GM12878 (cell line): ENCODE measurements at regions not wholly inside any gene's neighbourhood (a gene's known extent, or its start where the extent isn't known, plus 50 kb on each side); places are given as distances from the start of the nearest gene placed in this dataset.

Source experiments
- ATAC-seq: fragments of 200-7000 bp; cut with Tn5 transposase; 3 replicates; pipeline ENCODE4 v1.9.1; 2020; ENCODE audit warnings: mild to moderate bottlenecking, moderate library complexity
- BruUV-seq: library from RNA; stranded (reverse); fragments of 400-500 nt; replicated peaks from 2 replicates; lab custom pipeline; 2021; lab: Mats Ljungman, UMichigan
- CTCF ChIA-PET: fragments of 300-600 bp; sonication (Branson Sonifier 250); formaldehyde crosslinking; extraction: SDS; loops from one replicate; lab custom pipeline; 2021; ENCODE audit warnings: inconsistent platforms; lab: Yijun Ruan, JAX
- POLR2A ChIA-PET: fragments of 350-600 bp; formaldehyde crosslinking; extraction: SDS; loops from one replicate; lab custom pipeline; 2021; ENCODE audit warnings: inconsistent platforms; lab: Charles Lee
- RAD21 ChIA-PET: fragments of 300-600 bp; sonication (Branson Sonifier 250); formaldehyde crosslinking; loops from one replicate; lab custom pipeline; 2023; ENCODE audit warnings: antibody characterized with exemption; ENCODE audit not compliant: unreplicated experiment; lab: Charles Lee
- SMC1A ChIA-PET: fragments of 300-600 bp; sonication (Branson Sonifier 250); formaldehyde crosslinking; loops from one replicate; lab custom pipeline; 2023; ENCODE audit not compliant: unreplicated experiment, uncharacterized antibody; lab: Charles Lee
- DNase-seq: peaks from one replicate; pipeline ENCODE4 v3.0.0-alpha.2; 2011; ENCODE audit warnings: low read depth, low spot score
- FAIRE-seq: peaks from 3 replicates; lab custom pipeline; 2011; peaks lifted over from hg19 to GRCh38; lab: Jason Lieb, UNC
- H2AFZ ChIP-seq: 2 replicates; pipeline ENCODE4 v1.6.0; 2011; ENCODE audit warnings: low read depth, low read length, control low read depth; ENCODE audit not compliant: control insufficient read depth
- H3K27ac ChIP-seq: 2 replicates; pipeline ENCODE4 v1.5.1; 2011; ENCODE audit warnings: control low read depth; ENCODE audit not compliant: control insufficient read depth, insufficient read depth
- H3K27me3 ChIP-seq, 2 experiments: replicated peaks in 1 of 2; 2 replicates each; pipeline versions ENCODE4 v1.6.0 to v1.6.1; 2011; ENCODE audit warnings: low read length in 1 of 2; ENCODE audit not compliant: control insufficient read depth in 2 of 2, insufficient read depth in 2 of 2
- H3K36me3 ChIP-seq, 2 experiments: 2 replicates each; pipeline ENCODE4 v1.5.1; 2011; ENCODE audit warnings: low read length in 1 of 2; ENCODE audit not compliant: control insufficient read depth in 2 of 2, insufficient read depth in 2 of 2
- H3K4me1 ChIP-seq: 2 replicates; pipeline ENCODE4 v1.6.1; 2011; ENCODE audit warnings: mild to moderate bottlenecking, low read length, moderate library complexity, mixed read lengths; ENCODE audit not compliant: control insufficient read depth, insufficient read depth
- H3K4me2 ChIP-seq: 2 replicates; pipeline ENCODE4 v1.6.0; 2011; ENCODE audit warnings: control low read depth; ENCODE audit not compliant: control insufficient read depth, insufficient read depth
- H3K4me3 ChIP-seq: fragments of 200-600 bp; sonication (generic); 2 replicates; pipeline ENCODE4 v1.5.1; 2016
- H3K79me2 ChIP-seq: 2 replicates; pipeline ENCODE4 v1.6.0; 2011; ENCODE audit warnings: low read length; ENCODE audit not compliant: control insufficient read depth, insufficient read depth
- H3K9ac ChIP-seq: 2 replicates; pipeline ENCODE4 v1.8.0; 2011; ENCODE audit warnings: low read length, control low read depth, mixed read lengths; ENCODE audit not compliant: control insufficient read depth, insufficient read depth
- H3K9me3 ChIP-seq: replicated peaks from 3 replicates; pipeline ENCODE4 v1.5.1; 2011; ENCODE audit warnings: mild to moderate bottlenecking, low read length; ENCODE audit not compliant: control insufficient read depth, insufficient read depth
- H4K20me1 ChIP-seq: 2 replicates; pipeline ENCODE4 v1.6.0; 2011; ENCODE audit not compliant: control insufficient read depth, insufficient read depth
- CHD4 ChIP-seq: fragments of 200-600 bp; sonication (generic); IDR thresholded peaks from 2 replicates; pipeline ENCODE4 v1.6.1; 2016; ENCODE audit warnings: mild to moderate bottlenecking
- MTA2 ChIP-seq: fragments of 450-650 bp; IDR thresholded peaks from 2 replicates; pipeline ENCODE4 v1.6.1; 2016; ENCODE audit warnings: low read depth, mild to moderate bottlenecking, moderate library complexity
- NR2C2 ChIP-seq: IDR thresholded peaks from 2 replicates; pipeline ENCODE4 v1.6.1; 2011; ENCODE audit warnings: borderline replicate concordance, low read depth; ENCODE audit not compliant: control insufficient read depth, insufficient read length
- SIN3A ChIP-seq: IDR thresholded peaks from 2 replicates; pipeline ENCODE4 v1.6.1; 2012; ENCODE audit warnings: low read depth, low read length, improper control_type of control experiment
- SMC3 ChIP-seq: IDR thresholded peaks from 2 replicates; pipeline ENCODE4 v1.6.1; 2011; ENCODE audit warnings: low read length, improper control_type of control experiment, borderline replicate concordance
- ZNF384 ChIP-seq: IDR thresholded peaks from 2 replicates; pipeline ENCODE4 v1.6.1; 2012; ENCODE audit warnings: low read depth, mild to moderate bottlenecking, low read length, improper control_type of control experiment, borderline replicate concordance
- WGBS: methylation state at CpG from one replicate; pipeline ENCODE4 v1.1.6; 2016; ENCODE audit warnings: low lambda C conversion rate; ENCODE audit not compliant: insufficient replicate concordance, insufficient coverage; ENCODE audit errors: missing lambda C conversion rate; 5-methylcytosine and 5-hydroxymethylcytosine counted together
- in situ Hi-C: fragments of 300-500 bp; cut with MboI; formaldehyde crosslinking; loops from 9 replicates; pipeline ENCODE4 v1.14.3; 2018; ENCODE audit warnings: mixed read lengths
- intact Hi-C: fragments of 100-400 bp; cut with micrococcal nuclease; formaldehyde crosslinking; loops from one replicate; pipeline ENCODE4 v1.14.2; 2022; ENCODE audit not compliant: unreplicated experiment
- TF ChIP-seq, protein P1 (sequence below): fragments of 450-650 bp; IDR thresholded peaks from 2 replicates; pipeline ENCODE4 v1.6.1; 2016; ENCODE audit warnings: mild to moderate bottlenecking
- TF ChIP-seq, protein P2 (sequence below): fragments of 450-650 bp; IDR thresholded peaks from 2 replicates; pipeline ENCODE4 v1.6.1; 2014; ENCODE audit warnings: mild to moderate bottlenecking
- TF ChIP-seq, protein P3 (sequence below): IDR thresholded peaks from 2 replicates; pipeline ENCODE4 v1.6.1; 2011; ENCODE audit warnings: low read depth, low read length, improper control_type of control experiment, borderline replicate concordance
- TF ChIP-seq, protein P4 (sequence below): fragments of 450-650 bp; IDR thresholded peaks from 2 replicates; pipeline ENCODE4 v1.6.1; 2017; ENCODE audit warnings: antibody characterized with exemption, mild to moderate bottlenecking, moderate library complexity

DNA sequence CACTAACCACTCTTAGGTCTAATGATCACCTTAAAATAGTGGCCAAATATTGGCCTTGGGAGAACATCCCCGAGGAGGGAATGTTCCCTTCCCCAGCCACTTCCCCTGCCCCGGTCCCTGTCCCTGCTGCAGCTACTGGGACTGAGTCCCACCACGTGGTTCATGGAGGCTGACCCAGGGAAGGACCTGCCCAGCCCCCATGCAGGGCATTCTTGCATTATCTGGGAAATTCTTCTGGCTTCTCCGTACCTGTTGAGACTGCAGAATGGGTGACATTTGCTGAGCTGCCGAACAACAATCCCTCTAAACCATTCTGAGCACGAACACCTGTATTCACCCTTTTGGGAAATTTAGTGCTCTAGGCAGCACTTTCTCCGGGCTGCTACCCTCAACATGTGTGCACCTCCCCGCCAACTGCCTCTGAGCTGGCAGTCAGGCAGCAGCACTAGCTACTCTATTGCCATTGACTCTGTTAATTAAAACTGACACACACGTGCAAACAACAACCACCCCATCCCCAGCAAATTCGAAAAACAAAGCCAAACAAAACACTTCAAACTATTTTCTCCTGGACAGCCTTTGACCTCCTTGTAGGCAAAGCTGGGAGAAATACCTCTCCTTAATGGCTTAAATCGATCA lies 567.4 kb upstream of the MKI67 start:
- no peak overlapping the region for H3K4me3 ChIP-seq
- 20% methylated on average over 11 of the region's 11 CpGs for WGBS
- H3K4me1 ChIP-seq: no peaks in the 10 kb centered on the region
- H4K20me1 ChIP-seq: no peaks in the 10 kb centered on the region
- DNase-seq: no peak
- TF ChIP-seq MTA2: no peak
- TF ChIP-seq, protein P1, sequence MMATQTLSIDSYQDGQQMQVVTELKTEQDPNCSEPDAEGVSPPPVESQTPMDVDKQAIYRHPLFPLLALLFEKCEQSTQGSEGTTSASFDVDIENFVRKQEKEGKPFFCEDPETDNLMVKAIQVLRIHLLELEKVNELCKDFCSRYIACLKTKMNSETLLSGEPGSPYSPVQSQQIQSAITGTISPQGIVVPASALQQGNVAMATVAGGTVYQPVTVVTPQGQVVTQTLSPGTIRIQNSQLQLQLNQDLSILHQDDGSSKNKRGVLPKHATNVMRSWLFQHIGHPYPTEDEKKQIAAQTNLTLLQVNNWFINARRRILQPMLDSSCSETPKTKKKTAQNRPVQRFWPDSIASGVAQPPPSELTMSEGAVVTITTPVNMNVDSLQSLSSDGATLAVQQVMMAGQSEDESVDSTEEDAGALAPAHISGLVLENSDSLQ: no peak
- TF ChIP-seq SIN3A: no peak
- TF ChIP-seq, protein P2, sequence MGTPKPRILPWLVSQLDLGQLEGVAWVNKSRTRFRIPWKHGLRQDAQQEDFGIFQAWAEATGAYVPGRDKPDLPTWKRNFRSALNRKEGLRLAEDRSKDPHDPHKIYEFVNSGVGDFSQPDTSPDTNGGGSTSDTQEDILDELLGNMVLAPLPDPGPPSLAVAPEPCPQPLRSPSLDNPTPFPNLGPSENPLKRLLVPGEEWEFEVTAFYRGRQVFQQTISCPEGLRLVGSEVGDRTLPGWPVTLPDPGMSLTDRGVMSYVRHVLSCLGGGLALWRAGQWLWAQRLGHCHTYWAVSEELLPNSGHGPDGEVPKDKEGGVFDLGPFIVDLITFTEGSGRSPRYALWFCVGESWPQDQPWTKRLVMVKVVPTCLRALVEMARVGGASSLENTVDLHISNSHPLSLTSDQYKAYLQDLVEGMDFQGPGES: no peak
- no peak for TF ChIP-seq NR2C2
- no peak for TF ChIP-seq SMC3
- TF ChIP-seq, protein P3, sequence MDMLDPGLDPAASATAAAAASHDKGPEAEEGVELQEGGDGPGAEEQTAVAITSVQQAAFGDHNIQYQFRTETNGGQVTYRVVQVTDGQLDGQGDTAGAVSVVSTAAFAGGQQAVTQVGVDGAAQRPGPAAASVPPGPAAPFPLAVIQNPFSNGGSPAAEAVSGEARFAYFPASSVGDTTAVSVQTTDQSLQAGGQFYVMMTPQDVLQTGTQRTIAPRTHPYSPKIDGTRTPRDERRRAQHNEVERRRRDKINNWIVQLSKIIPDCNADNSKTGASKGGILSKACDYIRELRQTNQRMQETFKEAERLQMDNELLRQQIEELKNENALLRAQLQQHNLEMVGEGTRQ: no peak
- no peak for TF ChIP-seq ZNF384
- TF ChIP-seq CHD4: no peak
- TF ChIP-seq, protein P4, sequence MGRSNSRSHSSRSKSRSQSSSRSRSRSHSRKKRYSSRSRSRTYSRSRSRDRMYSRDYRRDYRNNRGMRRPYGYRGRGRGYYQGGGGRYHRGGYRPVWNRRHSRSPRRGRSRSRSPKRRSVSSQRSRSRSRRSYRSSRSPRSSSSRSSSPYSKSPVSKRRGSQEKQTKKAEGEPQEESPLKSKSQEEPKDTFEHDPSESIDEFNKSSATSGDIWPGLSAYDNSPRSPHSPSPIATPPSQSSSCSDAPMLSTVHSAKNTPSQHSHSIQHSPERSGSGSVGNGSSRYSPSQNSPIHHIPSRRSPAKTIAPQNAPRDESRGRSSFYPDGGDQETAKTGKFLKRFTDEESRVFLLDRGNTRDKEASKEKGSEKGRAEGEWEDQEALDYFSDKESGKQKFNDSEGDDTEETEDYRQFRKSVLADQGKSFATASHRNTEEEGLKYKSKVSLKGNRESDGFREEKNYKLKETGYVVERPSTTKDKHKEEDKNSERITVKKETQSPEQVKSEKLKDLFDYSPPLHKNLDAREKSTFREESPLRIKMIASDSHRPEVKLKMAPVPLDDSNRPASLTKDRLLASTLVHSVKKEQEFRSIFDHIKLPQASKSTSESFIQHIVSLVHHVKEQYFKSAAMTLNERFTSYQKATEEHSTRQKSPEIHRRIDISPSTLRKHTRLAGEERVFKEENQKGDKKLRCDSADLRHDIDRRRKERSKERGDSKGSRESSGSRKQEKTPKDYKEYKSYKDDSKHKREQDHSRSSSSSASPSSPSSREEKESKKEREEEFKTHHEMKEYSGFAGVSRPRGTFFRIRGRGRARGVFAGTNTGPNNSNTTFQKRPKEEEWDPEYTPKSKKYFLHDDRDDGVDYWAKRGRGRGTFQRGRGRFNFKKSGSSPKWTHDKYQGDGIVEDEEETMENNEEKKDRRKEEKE: no peak
- H2AFZ ChIP-seq: no peak overlapping the region
- BruUV-seq: no TSS peak
- RAD21 ChIA-PET: no interaction called here
- H3K9me3 ChIP-seq: no peaks in the 10 kb centered on the region
- SMC1A ChIA-PET: interaction anchor here (0.6 kb wide), 1 partner anchor 13 kb away, joined by 3 read pairs; no protein-coding TSS in a partner anchor
- ATAC-seq: no peak
- in situ Hi-C loops (no loop called here), intact Hi-C loops (no loop called here)
- H3K79me2 ChIP-seq: no peaks in the 10 kb centered on the region
- no peak overlapping the region for H3K27ac ChIP-seq
- no peak for FAIRE-seq
- CTCF ChIA-PET: no interaction called here
- POLR2A ChIA-PET: no interaction called here
- H3K9ac ChIP-seq: no peak overlapping the region
- no peaks in the 10 kb centered on the region for H3K36me3 ChIP-seq
- H3K27me3 ChIP-seq: peaks cover 0 to 1% of the 10 kb centered on the region in 2 experiments; a peak in 1 of 4 replicates
- no peak overlapping the region for H3K4me2 ChIP-seq
